ENCODE measurements at regions not wholly inside any gene's neighbourhood (a gene's known extent, or its start where the extent isn't known, plus 50 kb on each side); places are given as distances from the start of the nearest gene placed in this dataset.

GRCh38 chr5:170439223-170439943 lies 50.2 kb upstream of the KCNMB1 start:
- WGBS (ENCODE audit: insufficient coverage, low coverage, missing lambda C conversion rate): 0% methylated on average over 13 of the region's 15 CpGs
- H3K9me1 ChIP-seq (ENCODE audit: control insufficient read depth, insufficient read depth, low read length): no peaks in the 10 kb centered on the region
- H3K36me3 ChIP-seq (ENCODE audit: control insufficient read depth, insufficient read depth, low read length): no peaks in the 10 kb centered on the region
- H3K9me3 ChIP-seq (replicated peaks; ENCODE audit: control insufficient read depth, insufficient read depth, low read depth, low read length): no peaks in the 10 kb centered on the region
- no peak overlapping the region for H3K27ac ChIP-seq (ENCODE audit: extremely low read depth, low read depth, low read length)
- no peak overlapping the region for H2AFZ ChIP-seq (ENCODE audit: low read depth, low read length)
- H4K20me1 ChIP-seq (replicated peaks; ENCODE audit: control insufficient read depth, insufficient read depth, low read length): no peaks in the 10 kb centered on the region
- H3K4me3 ChIP-seq: no peak overlapping the region
- FAIRE-seq (no peak), ATAC-seq (no peak), DNase-seq (ENCODE audit: extremely low read depth in 1 of 4, low spot score in 3 of 4) (no peak)
- intact Hi-C loops (cut with micrococcal nuclease) (no loop called here), in situ Hi-C loops (cut with MboI) (no loop called here)
- H3K9ac ChIP-seq (ENCODE audit: insufficient read depth in 1 of 2, low read depth in 2 of 2, low read length in 2 of 2): no peak overlapping the region
- CTCF ChIA-PET (ENCODE audit: low intra/inter-chr PET ratio): no interaction called here
- peaks cover 0 to 24% of the 10 kb centered on the region in 2 experiments; a peak in 2 of 5 replicates for H3K27me3 ChIP-seq (ENCODE audit: control insufficient read depth in 2 of 2, insufficient read depth in 2 of 2, low read length in 2 of 2)
- POLR2A ChIA-PET: no interaction called here
- no peak overlapping the region for H3K4me2 ChIP-seq (ENCODE audit: insufficient read depth, low read length)
- peaks cover 0 to 3% of the 10 kb centered on the region in 2 experiments; a peak in 1 of 5 replicates for H3K4me1 ChIP-seq (replicated peaks in 1 of 2; ENCODE audit: control insufficient read depth in 2 of 2, insufficient read depth in 2 of 2, low read length in 2 of 2)
- no TSS peak for BruUV-seq (replicated peaks)
- H3K79me2 ChIP-seq (ENCODE audit: control insufficient read depth, insufficient read depth, low read length): no peaks in the 10 kb centered on the region
- TF ChIP-seq NFIC (IDR thresholded peaks at IDR 0.05) (no peak), ATF4 (CRISPR knock-in tag; IDR thresholded peaks at IDR 0.05) (no peak), E2F3 (CRISPR knock-in tag; IDR thresholded peaks at IDR 0.05) (no peak), NFIX (CRISPR knock-in tag; IDR thresholded peaks at IDR 0.05; ENCODE audit: low read depth) (no peak), SLC30A9 (CRISPR knock-in tag; IDR thresholded peaks at IDR 0.05) (no peak), ATF2 (CRISPR knock-in tag; IDR thresholded peaks at IDR 0.05) (no peak), ARNT (IDR thresholded peaks at IDR 0.05) (no peak), SAP30 (IDR thresholded peaks at IDR 0.05; ENCODE audit: borderline replicate concordance, insufficient read depth, low read depth, low read length, poor library complexity, severe bottlenecking) (no peak), ZNF444 (CRISPR knock-in tag; IDR thresholded peaks at IDR 0.05) (no peak), CEBPG (CRISPR knock-in tag; IDR thresholded peaks at IDR 0.05) (no peak), CEBPG (tag; conservative IDR thresholded peaks at IDR 0.05 in 1 of 2, IDR thresholded peaks at IDR 0.05 in 1 of 2) (no peak), E2F1 (CRISPR knock-in tag; IDR thresholded peaks at IDR 0.05) (no peak), ZBTB49 (CRISPR knock-in tag; IDR thresholded peaks at IDR 0.05; ENCODE audit: borderline replicate concordance) (no peak), KLF6 (CRISPR knock-in tag; IDR thresholded peaks at IDR 0.05; ENCODE audit: borderline replicate concordance) (no peak), TSC22D4 (tag; IDR thresholded peaks at IDR 0.05) (no peak)

All from K562 (cell line).